Mesodermal cell (in vitro differentiated cells): ENCODE measurements at regions not wholly inside any gene's neighbourhood (a gene's known extent, or its start where the extent isn't known, plus 50 kb on each side); places are given as distances from the start of the nearest gene placed in this dataset.
"Not testable (repeated sequence)": the region's sequence is repeated elsewhere in the genome, so short reads cannot be mapped to it uniquely, and the experiment has no call there.

ENCODE experiments used
- H3K27ac ChIP-seq: 2 replicates; pipeline ENCODE4 v1.7.0; 2013; ENCODE audit warnings: mild to moderate bottlenecking, low read depth, low read length, moderate library complexity; ENCODE audit not compliant: severe bottlenecking
- H3K36me3 ChIP-seq: 2 replicates; pipeline ENCODE4 v1.7.1; 2013; ENCODE audit warnings: mild to moderate bottlenecking, low read length, moderate library complexity; ENCODE audit not compliant: control insufficient read depth, insufficient read depth
- H3K4me1 ChIP-seq: one replicate; pipeline ENCODE4 v1.7.1; 2013; ENCODE audit warnings: mild to moderate bottlenecking, low read length; ENCODE audit not compliant: insufficient read depth, control insufficient read depth, poor library complexity, severe bottlenecking
- H3K4me3 ChIP-seq: 2 replicates; pipeline ENCODE4 v1.7.0; 2013; ENCODE audit warnings: low read length, control low read depth, mild to moderate bottlenecking; ENCODE audit not compliant: insufficient read depth, poor library complexity, severe bottlenecking; ENCODE audit errors: extremely low read depth
- H3K9me3 ChIP-seq: 2 replicates; pipeline ENCODE4 v1.7.1; 2013; ENCODE audit warnings: mild to moderate bottlenecking, low read length, moderate library complexity; ENCODE audit not compliant: control insufficient read depth
- WGBS, 2 experiments: methylation state at CpG; one replicate each; pipeline ENCODE4 v1.1.5; 2013; ENCODE audit warnings: missing lambda C conversion rate in 2 of 2; ENCODE audit not compliant: insufficient coverage in 2 of 2; 5-methylcytosine and 5-hydroxymethylcytosine counted together

DNA sequence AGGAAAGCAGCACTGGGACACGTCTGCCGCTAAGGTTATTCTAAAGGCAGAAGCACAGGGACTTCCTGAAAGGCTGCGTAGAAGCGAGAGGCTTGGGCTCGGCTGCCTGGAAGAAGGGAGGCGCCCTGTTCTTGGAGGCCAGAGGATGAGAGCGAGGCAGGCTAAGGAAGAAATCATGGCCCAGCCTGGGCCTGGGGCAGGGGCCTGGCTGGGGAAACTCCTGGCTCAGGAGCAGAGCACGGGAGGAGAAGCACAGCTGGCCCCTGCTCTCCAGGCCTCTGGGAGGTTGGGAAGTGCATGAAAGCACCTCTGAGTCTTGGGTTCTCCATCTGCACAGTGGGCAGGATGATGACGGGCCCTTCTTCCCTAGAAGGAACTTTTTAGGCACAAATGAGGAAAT lies 66.0 kb upstream of the SFSWAP start:
- WGBS, 2 experiments: 85 to 88% methylated on average over 7 of the region's 9 CpGs
- not testable (repeated sequence) for H3K4me1 ChIP-seq

DNA sequence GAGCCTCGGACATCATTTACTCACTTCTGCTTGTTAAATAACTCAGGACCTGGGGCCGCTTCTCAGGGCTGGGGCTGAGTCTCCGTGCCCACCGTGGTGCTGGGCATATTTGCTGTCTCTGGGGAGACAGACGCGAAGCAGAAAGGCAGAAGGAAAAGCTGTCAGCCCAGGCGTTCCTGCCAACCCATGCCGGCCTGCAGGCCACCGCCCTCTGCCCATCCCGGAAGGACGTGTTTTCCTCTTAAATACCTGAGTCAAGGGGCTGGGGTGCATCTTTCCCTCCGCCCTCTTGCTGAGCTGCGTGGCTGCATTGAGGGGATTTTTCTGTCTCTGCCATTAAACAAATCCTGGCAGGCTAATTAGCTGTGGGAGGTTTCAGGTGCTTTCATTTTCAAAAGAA lies 65.3 kb upstream of the SFSWAP start:
- H3K36me3 ChIP-seq, H3K9me3 ChIP-seq, H3K27ac ChIP-seq, H3K4me1 ChIP-seq, H3K4me3 ChIP-seq: not testable (repeated sequence)
- WGBS, 2 experiments: 56 to 65% methylated on average over 3 to 4 of the region's 13 CpGs

More for the DNA sequence above, 66.0 kb upstream of the SFSWAP start:
- H3K27ac ChIP-seq, H3K9me3 ChIP-seq, H3K4me3 ChIP-seq, H3K36me3 ChIP-seq: not testable (repeated sequence)

DNA sequence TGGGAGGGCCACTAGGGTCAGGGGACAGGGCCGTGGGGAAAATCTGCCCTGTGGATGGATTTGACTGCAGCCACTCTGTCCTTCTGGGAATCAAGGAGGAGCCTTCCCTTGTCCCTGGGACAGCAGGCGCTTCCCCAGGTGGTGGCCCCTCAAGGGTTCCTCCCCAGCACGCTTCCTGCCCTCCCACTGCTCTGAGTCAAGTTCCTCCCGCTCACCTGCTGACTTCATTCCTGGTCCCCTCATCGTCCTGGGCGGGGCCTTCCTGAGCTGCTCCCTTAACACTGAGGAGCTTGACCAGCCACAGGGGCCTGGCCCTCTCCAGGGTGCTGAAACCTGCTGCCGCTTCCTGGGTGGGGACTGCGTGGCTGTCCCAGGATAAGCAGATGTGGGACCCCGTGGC lies 64.4 kb upstream of the SFSWAP start:
- not testable (repeated sequence) for H3K4me1 ChIP-seq, H3K4me3 ChIP-seq, H3K36me3 ChIP-seq, H3K27ac ChIP-seq, H3K9me3 ChIP-seq
- WGBS, 2 experiments: 17 to 33% methylated on average over 3 of the region's 9 CpGs

DNA sequence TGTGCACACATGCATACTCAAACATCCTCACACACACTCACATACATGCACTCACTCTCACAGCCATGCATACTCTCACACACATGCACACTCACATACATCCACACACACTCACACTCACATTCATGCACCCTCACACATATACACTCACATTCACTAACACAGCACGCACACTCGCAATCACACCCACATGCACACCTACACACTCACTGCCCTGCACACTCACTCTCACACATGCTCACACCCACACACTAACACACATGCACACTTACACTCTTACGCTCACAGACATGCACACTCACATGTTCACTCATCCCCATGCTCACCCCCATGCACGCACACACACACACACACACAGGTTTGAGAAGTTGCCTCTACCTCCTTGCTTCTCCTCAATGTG lies 63.2 kb upstream of the SFSWAP start:
- H3K4me3 ChIP-seq: no peak overlapping the region
- no peak overlapping the region for H3K27ac ChIP-seq
- WGBS, 2 experiments: 89 to 90% methylated on average over 4 of the region's 4 CpGs
- H3K9me3 ChIP-seq: no peaks in the 10 kb centered on the region
- no peaks in the 10 kb centered on the region for H3K4me1 ChIP-seq
- no peaks in the 10 kb centered on the region for H3K36me3 ChIP-seq

DNA sequence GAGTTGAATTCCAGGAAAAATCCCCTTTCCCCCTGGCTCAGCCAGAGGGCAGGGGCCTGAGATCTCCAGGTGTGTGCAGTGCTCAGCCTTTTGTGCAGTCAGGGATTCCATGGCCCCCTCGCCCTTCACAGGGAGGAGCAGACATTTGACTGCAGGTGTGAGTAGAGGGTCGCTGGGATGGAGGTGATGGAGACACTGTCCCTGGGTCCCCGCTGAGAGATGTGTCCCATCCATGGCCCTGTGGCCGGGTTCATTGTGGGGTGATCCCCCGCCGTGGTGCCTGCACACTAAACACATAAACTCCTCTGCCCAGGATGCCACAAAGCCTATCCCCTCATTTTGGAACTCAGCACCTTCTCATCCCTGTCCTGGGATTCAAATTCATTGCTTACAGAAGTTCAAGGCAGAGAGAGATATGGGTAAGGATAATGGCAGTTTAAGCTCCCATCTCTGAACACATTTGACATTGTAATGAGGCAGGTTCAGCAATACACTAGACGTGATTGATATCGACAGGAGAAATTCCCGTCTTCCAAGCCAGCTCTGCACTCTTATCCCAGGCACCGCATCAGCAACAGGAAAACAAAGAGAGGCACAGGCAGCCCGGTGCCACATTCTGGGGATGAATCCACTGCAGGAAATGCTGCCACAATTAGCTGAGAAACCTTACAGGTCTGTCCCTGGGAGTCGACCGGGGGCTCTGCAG lies 55.3 kb upstream of the SFSWAP start:
- not testable (repeated sequence) for H3K4me3 ChIP-seq, H3K27ac ChIP-seq, H3K36me3 ChIP-seq, H3K4me1 ChIP-seq, H3K9me3 ChIP-seq
- 80% methylated on average over 1 of the region's 13 CpGs; no CpG with 5 or more reads in 1 of the 2 experiments for WGBS, 2 experiments

DNA sequence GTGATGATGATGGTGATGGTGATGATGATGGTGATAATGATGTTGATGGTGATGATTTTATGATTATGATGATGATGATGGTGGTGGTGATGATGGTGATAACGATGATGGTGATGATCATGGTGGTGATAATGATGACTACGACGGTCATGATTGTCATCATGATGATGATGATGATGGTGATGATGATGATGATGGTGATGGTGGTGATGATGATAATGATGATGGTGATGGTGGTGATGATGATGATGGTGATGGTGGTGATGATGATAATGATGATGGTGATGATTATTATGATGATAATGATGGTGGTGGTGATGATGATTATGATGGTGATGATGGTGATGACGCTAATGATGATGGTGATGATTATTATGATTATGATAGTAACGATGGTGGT lies 54.1 kb upstream of the SFSWAP start:
- not testable (repeated sequence) for H3K4me3 ChIP-seq, H3K9me3 ChIP-seq, H3K27ac ChIP-seq, H3K36me3 ChIP-seq, H3K4me1 ChIP-seq
- WGBS, 2 experiments: 100% methylated on average over 2 of the region's 5 CpGs

DNA sequence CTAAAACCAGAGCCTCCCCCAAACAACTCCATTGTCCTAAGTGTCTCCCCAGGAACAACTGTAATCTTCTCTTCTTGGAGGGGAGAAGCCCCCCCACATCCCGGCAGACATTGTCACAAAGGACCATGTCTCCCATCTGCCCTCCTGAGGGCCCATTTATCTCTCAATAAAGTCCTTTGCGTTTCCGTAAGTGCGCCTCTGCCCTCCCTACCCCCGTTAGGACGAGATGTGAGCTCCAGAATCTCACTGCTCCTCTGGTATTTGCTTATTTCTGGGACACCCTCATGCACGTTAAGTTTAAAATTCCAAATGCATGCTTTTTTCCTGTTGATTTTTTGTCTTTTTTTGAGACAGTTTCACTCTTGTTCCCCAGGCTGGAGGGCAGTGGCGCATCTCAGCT lies 52.3 kb upstream of the SFSWAP start:
- H3K36me3 ChIP-seq, H3K4me1 ChIP-seq, H3K4me3 ChIP-seq, H3K27ac ChIP-seq, H3K9me3 ChIP-seq: not testable (repeated sequence)
- WGBS, 2 experiments: 89% methylated on average over 5 of the region's 8 CpGs; no CpG with 5 or more reads in 1 of the 2 experiments

DNA sequence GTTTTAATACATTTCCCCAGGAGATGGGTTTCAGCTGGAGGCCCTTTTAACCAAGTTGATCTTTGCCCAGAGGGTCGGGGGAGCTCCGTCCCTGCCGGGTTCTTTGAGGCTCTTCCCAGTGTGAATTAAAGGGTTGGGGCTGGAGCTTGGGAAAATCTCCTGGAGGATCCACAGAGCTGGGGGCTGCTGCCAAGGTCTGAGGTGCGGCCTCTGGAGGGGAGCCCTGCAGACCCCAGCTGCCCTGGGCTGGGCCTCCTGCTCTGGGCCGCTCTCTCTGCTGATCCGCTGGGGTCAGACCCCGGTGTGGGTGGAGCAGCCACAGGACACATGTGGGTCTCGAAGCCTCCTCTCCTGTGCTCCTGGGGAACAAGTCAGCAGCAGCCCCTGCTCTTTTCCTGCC lies 51.4 kb upstream of the SFSWAP start:
- not testable (repeated sequence) for H3K9me3 ChIP-seq, H3K36me3 ChIP-seq, H3K4me3 ChIP-seq, H3K4me1 ChIP-seq, H3K27ac ChIP-seq
- no CpG with 5 or more reads among the region's 8 CpGs for WGBS, 2 experiments

DNA sequence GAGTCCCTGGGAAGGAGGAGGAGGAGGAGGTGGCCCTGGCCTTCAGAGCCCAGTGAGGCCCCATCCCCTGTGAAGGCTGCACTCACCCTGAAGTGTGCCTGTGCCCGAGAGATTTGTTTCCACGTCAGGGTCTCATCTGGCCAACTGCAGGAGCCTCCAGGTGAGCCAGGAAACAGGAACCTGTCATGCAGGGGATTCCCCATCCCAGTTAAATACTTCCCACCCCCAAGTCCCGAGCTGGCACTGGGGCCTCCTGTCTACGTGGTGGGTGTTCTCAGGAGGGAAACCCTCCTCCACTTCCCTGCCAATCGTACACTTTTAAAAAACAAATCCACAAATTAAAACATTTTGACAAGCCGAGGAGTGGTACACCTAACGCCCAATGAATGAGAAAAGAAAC lies 50.9 kb upstream of the SFSWAP start:
- H3K27ac ChIP-seq, H3K9me3 ChIP-seq, H3K4me3 ChIP-seq, H3K4me1 ChIP-seq, H3K36me3 ChIP-seq: not testable (repeated sequence)
- WGBS, 2 experiments: 76 to 85% methylated on average over 6 to 7 of the region's 7 CpGs

DNA sequence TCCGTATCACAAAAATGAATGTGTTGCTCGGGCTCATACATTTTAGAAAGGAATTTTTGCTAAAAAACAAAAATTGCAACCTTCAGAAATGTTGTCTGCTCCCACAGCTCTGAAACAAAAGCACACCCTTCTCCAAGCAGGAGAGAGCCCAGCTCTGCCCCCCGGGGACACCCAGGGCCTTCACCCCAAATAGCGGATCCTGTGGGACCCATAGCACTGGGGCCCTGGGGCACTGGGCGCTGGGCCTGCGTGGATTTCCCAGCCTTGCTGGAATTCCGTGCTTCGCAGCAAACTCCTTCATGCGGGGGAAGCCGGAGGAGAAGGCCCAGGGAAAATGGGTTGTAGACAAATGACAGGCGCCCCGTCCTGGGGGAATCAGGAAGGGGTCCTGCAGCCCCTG lies 50.5 kb upstream of the SFSWAP start:
- H3K4me1 ChIP-seq, H3K4me3 ChIP-seq, H3K9me3 ChIP-seq, H3K27ac ChIP-seq, H3K36me3 ChIP-seq: not testable (repeated sequence)
- WGBS, 2 experiments: 91 to 98% methylated on average over 5 of the region's 12 CpGs
